GM23338 (cell line): ENCODE measurements at regions not wholly inside any gene's neighbourhood (a gene's known extent, or its start where the extent isn't known, plus 50 kb on each side); places are given as distances from the start of the nearest gene placed in this dataset.

Experiments
- POLR2AphosphoS5 ChIP-seq: IDR thresholded peaks from 2 replicates; pipeline ENCODE4 v1.6.1; 2016; ENCODE audit warnings: antibody characterized with exemption, low read depth
- REST ChIP-seq: IDR thresholded peaks from one replicate; pipeline ENCODE4 v1.6.1; 2018; ENCODE audit warnings: antibody characterized with exemption; ENCODE audit not compliant: unreplicated experiment
- TF ChIP-seq, protein P1 (sequence below), 2 experiments: fragments of 200-600 bp in 1 of 2; sonication (generic) in 1 of 2; conservative IDR thresholded peaks; 2 replicates each; pipeline versions ENCODE4 v1.5.1 to v1.6.1; 2016 to 2017; ENCODE audit warnings: antibody characterized with exemption in 2 of 2, low read depth in 2 of 2, mild to moderate bottlenecking in 2 of 2, moderate library complexity in 1 of 2

DNA sequence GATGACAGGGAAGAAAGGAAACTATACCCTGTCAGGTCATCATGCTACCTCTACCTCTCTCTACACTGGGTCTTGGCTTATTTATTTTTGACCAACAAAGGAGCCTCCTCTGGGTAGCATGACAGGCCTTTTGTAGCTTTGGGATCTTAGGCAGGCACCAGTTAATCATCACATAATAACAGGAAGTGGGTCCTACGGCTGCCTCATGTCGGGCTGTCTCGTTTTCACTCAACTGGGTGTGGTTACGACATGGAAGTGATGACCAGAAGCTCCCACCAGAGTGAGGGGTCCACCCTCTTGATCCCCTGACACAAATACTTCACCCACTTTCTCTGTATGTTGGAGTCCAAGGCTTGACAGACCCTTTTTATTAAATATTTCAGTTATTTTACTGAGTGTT is 105.3 kb downstream of the CD47 start:
- TF ChIP-seq POLR2AphosphoS5 (no peak), REST (no peak)
- TF ChIP-seq, protein P1, sequence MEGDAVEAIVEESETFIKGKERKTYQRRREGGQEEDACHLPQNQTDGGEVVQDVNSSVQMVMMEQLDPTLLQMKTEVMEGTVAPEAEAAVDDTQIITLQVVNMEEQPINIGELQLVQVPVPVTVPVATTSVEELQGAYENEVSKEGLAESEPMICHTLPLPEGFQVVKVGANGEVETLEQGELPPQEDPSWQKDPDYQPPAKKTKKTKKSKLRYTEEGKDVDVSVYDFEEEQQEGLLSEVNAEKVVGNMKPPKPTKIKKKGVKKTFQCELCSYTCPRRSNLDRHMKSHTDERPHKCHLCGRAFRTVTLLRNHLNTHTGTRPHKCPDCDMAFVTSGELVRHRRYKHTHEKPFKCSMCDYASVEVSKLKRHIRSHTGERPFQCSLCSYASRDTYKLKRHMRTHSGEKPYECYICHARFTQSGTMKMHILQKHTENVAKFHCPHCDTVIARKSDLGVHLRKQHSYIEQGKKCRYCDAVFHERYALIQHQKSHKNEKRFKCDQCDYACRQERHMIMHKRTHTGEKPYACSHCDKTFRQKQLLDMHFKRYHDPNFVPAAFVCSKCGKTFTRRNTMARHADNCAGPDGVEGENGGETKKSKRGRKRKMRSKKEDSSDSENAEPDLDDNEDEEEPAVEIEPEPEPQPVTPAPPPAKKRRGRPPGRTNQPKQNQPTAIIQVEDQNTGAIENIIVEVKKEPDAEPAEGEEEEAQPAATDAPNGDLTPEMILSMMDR (conservative IDR thresholded peaks at IDR 0.05; ENCODE audit: low read depth in 2 of 2) = no peak
